Left lung (tissue), 4 donors: ENCODE measurements at regions not wholly inside any gene's neighbourhood (a gene's known extent, or its start where the extent isn't known, plus 50 kb on each side); places are given as distances from the start of the nearest gene placed in this dataset.
"Not testable (repeated sequence)": the region's sequence is repeated elsewhere in the genome, so short reads cannot be mapped to it uniquely, and the experiment has no call there.

Experiments used
- ATAC-seq: fragments of 200-7000 bp; cut with Tn5 transposase; one replicate; pipeline ENCODE4 v1.9.1; 2020; ENCODE audit warnings: moderate library complexity
- DNase-seq, 4 donors: peaks; one replicate each; pipeline ENCODE4 v3.0.0-alpha.2; 2013 to 2020
- H3K27ac ChIP-seq, 2 donors: fragments of 200-600 bp; sonication (generic) in 1 of 2; one replicate each; pipeline versions ENCODE4 v1.5.0 to v1.8.0; 2020 to 2021
- H3K27me3 ChIP-seq, 2 donors: fragments of 200-600 bp; sonication (generic) in 1 of 2; one replicate each; pipeline versions ENCODE4 v1.5.0 to v1.8.0; 2020 to 2021
- H3K36me3 ChIP-seq, 2 donors: fragments of 200-600 bp; sonication (generic) in 1 of 2; one replicate each; pipeline versions ENCODE4 v1.5.0 to v1.8.0; 2020 to 2021
- H3K4me1 ChIP-seq, 2 donors: fragments of 200-600 bp; one replicate each; pipeline ENCODE4 v1.8.0; 2021
- H3K4me3 ChIP-seq, 2 donors: fragments of 200-600 bp; sonication (generic) in 1 of 2; one replicate each; pipeline versions ENCODE4 v1.5.0 to v1.8.0; 2020 to 2021; ENCODE audit warnings: mild to moderate bottlenecking in 1 of 2
- H3K9me3 ChIP-seq, 2 donors: fragments of 200-600 bp; sonication (generic) in 1 of 2; one replicate each; pipeline versions ENCODE4 v1.5.0 to v1.8.0; 2020 to 2021
- intact Hi-C, 2 donors: fragments of 100-400 bp; cut with DNase I; formaldehyde crosslinking; loops; one replicate each; pipeline versions ENCODE4 v1.11.2 to v1.14.2; 2022
- TF ChIP-seq, protein P1 (sequence below), 2 donors: fragments of 200-600 bp; sonication (generic) in 1 of 2; IDR thresholded peaks; one replicate each; pipeline versions ENCODE4 v1.5.0 to v1.8.0; 2021; ENCODE audit warnings: antibody characterized with exemption in 2 of 2
- donor health status: DM: no; HTN: yes; CAD: no.
- donor health status: DM: no; HTN: no; CAD: no.

DNA sequence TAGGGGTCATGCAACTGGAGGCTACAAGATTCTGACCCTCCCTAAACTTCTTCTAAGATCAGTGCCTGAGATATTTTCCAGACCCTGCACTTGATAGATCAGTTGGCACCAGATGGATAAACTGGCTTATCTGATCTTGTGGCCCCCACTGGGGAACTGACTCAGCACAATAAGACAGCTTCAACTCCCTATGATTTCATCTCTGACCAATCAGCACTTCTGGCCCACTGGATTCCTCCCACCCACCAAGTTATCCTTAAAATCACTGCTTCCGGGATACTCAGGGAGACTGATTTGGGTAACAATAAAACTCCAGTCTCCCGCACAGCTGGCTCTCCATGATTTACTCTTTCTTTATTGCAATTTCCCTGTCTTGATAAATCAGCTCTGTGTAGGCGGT is 2180.4 kb upstream of the WWC1 start:
- H3K27me3 ChIP-seq, result no peaks in the 10 kb centered on the region
- ATAC-seq (no peak), DNase-seq (no peak)
- intact Hi-C loops, result no loop called here
- peaks cover 0 to 2% of the 10 kb centered on the region in 2 donors for H3K9me3 ChIP-seq
- no peaks in the 10 kb centered on the region for H3K4me1 ChIP-seq
- no peaks in the 10 kb centered on the region for H3K36me3 ChIP-seq
- no peak overlapping the region for H3K4me3 ChIP-seq
- no peak overlapping the region for H3K27ac ChIP-seq
- TF ChIP-seq, protein P1, sequence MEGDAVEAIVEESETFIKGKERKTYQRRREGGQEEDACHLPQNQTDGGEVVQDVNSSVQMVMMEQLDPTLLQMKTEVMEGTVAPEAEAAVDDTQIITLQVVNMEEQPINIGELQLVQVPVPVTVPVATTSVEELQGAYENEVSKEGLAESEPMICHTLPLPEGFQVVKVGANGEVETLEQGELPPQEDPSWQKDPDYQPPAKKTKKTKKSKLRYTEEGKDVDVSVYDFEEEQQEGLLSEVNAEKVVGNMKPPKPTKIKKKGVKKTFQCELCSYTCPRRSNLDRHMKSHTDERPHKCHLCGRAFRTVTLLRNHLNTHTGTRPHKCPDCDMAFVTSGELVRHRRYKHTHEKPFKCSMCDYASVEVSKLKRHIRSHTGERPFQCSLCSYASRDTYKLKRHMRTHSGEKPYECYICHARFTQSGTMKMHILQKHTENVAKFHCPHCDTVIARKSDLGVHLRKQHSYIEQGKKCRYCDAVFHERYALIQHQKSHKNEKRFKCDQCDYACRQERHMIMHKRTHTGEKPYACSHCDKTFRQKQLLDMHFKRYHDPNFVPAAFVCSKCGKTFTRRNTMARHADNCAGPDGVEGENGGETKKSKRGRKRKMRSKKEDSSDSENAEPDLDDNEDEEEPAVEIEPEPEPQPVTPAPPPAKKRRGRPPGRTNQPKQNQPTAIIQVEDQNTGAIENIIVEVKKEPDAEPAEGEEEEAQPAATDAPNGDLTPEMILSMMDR (IDR thresholded peaks at IDR 0.05), result no peak

DNA sequence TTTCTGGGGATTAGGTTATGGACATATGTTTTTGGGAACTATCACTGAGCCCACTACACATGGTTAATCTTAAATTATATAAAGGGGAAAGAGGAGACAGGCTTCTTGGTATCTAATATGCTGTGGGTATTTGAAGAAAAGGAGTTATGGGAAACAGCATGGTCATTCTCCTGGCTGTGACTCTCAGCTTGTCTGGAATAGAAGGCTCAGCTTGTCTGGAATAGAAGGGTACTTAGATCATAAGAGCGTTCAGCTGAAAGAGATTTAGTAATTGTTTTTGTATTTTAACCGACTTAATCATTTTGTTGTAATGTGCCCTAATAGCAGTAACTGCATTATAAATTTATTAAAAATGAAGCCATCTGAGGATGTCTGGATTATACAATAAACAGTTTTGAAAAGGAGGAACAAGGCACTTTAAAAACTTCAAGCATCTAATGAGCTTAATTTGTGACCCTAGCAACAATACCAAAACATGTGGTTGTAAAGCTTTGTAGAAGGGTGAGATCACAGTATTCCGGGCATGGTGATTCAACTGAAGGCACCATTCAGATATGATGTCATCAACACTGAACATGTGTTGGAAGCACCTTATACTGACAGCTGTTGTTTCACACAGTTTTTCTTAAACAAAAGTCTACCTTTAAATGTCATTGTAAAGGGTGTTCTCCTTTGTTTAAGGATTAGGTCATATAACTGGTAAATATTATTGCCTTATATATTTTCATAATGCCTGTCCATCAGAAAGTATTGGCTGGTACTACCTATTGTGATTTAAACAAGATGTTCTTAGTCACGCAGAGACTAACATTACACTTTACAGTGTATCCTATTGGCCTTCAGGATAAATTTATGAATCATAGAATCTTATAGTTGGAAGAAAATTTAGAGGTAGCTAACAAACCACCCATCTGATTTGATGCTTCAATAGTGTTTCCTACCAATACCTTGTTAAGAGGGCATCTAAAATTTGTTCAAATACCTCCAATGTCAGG is 2174.1 kb upstream of the WWC1 start:
- intact Hi-C loops, result no loop called here
- Histone ChIP-seq H3K4me1 (no peaks in the 10 kb centered on the region), H3K9me3 (no peaks in the 10 kb centered on the region), H3K27ac (no peak overlapping the region), H3K27me3 (no peaks in the 10 kb centered on the region), H3K4me3 (no peak overlapping the region), H3K36me3 (no peaks in the 10 kb centered on the region)
- TF ChIP-seq, protein P1 (IDR thresholded peaks at IDR 0.05), result no peak
- DNase-seq (no peak), ATAC-seq (no peak)

DNA sequence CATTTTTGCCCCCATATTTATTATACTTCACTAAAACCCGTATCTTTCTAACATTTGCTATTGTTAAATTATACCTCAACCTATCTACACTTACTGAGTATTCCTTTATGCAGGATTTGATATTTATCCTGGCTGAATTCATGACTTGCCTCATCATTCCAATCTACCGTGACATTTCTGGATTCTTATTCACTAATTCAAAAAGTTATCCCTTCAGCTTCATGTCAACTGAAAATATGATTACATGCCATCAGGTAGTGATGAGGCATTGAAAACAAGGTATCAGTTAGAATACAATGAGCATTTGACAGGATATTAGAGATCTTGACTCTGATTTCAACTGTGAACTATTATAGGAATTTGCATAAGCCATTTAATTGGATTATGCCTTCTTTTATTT is 2171.9 kb upstream of the WWC1 start:
- no peak overlapping the region for H3K4me3 ChIP-seq
- intact Hi-C loops, result no loop called here
- no peak overlapping the region for H3K27ac ChIP-seq
- no peaks in the 10 kb centered on the region for H3K27me3 ChIP-seq
- H3K9me3 ChIP-seq, result no peaks in the 10 kb centered on the region
- TF ChIP-seq, protein P1 (IDR thresholded peaks at IDR 0.05), result no peak
- no peaks in the 10 kb centered on the region for H3K4me1 ChIP-seq
- no peaks in the 10 kb centered on the region for H3K36me3 ChIP-seq
- DNase-seq (no peak), ATAC-seq (no peak)

DNA sequence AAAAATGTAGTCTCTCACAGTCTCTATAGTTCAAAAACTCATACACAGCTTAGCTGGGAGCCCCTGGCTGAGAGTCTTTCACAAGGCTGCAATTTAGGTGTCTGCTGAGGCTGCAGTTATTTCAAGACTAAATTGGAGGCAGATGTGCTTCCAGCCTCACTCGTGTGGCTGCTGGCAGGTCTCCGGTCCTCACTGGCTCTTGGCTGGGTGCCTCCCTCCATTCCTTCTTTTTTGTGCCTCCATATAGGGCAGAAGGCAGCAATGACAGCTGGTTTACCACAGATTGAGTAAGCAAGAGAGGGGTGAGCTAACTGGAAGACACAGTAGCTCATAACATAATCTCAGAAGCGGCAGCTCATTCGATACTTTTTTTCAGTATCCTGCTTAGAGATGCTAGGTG is 2167.7 kb upstream of the WWC1 start:
- no peaks in the 10 kb centered on the region for H3K36me3 ChIP-seq
- H3K27me3 ChIP-seq, result no peaks in the 10 kb centered on the region
- H3K4me1 ChIP-seq, result no peaks in the 10 kb centered on the region
- ATAC-seq, result no peak
- H3K27ac ChIP-seq, result no peak overlapping the region
- intact Hi-C loops, result no loop called here
- TF ChIP-seq, protein P1 (IDR thresholded peaks at IDR 0.05), result no peak
- no peak for DNase-seq
- H3K9me3 ChIP-seq, result peaks cover 0 to 3% of the 10 kb centered on the region in 2 donors
- no peak overlapping the region for H3K4me3 ChIP-seq

DNA sequence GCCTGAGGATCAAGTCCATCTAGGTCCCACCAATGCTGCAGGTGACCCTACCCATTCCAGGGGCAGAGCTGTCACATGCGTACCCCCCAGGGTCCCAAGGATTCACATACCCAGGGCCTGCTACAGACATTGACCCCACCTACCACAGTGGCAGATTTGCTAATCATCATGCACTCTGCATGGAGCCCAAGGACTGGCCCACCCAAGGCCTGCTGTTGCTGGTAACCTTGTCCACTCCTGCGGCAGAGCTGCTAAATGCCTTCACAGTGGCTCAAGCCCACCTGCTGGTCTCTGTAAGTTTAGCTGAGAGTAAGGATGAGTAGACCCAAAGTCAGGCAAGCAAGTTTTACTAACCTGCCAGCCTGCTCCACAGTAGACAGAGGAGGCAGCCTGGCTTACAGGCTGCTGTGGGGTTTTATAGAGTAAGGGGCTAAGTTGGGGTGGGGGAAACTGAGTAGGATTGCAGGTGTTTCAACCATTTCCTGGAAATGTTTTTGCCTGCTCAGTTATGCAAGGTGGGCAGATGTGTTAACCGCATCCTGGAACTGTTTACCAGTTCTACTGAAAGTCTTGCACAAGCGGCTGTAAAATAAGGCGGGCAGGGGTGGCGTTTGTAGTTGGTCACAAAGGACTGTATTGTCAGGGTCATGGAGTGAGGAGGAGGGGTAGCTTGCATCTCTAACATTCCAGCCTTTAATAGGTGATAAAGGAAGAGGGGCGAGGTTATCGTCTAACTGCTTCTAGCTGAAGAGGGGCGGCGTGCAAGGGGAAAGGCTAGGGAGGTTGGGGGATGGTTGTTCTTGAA is 2163.5 kb upstream of the WWC1 start:
- H3K9me3 ChIP-seq, result peaks cover 0 to 6% of the 10 kb centered on the region in 2 donors
- TF ChIP-seq, protein P1 (IDR thresholded peaks at IDR 0.05), result no peak
- H3K36me3 ChIP-seq, result no peaks in the 10 kb centered on the region
- no peak for ATAC-seq
- H3K4me3 ChIP-seq, result no peak overlapping the region
- H3K4me1 ChIP-seq, result no peaks in the 10 kb centered on the region
- intact Hi-C loops, result no loop called here
- no peak overlapping the region for H3K27ac ChIP-seq
- H3K27me3 ChIP-seq, result no peaks in the 10 kb centered on the region
- no peak for DNase-seq

DNA sequence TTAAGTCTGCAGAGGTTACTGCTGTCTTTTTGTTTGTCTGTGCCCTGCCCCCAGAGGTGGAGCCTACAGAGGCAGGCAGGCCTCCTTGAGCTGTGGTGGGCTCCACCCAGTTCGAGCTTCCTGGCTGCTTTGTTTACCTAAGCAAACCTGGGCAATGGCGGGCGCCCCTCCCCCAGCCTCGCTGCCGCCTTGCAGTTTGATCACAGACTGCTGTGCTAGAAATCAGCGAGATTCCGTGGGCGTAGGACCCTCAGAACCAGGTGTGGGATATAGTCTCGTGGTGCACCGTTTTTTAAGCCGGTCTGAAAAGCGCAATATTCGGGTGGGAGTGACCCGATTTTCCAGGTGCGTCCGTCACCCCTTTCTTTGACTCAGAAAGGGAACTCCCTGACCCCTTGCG is 2146.3 kb upstream of the WWC1 start:
- intact Hi-C loops, H3K27me3 ChIP-seq, H3K36me3 ChIP-seq, H3K4me3 ChIP-seq, ATAC-seq, DNase-seq, H3K27ac ChIP-seq, H3K4me1 ChIP-seq: not testable (repeated sequence)
- peaks cover 0 to 15% of the 10 kb centered on the region in 2 donors for H3K9me3 ChIP-seq
